SU-DHL-6 (cell line): ENCODE measurements at regions not wholly inside any gene's neighbourhood (a gene's known extent, or its start where the extent isn't known, plus 50 kb on each side); places are given as distances from the start of the nearest gene placed in this dataset.

Source experiments
- H2AFZ ChIP-seq: fragments of 200-600 bp; sonication (generic); 2 replicates; pipeline ENCODE4 v1.6.1; 2014; ENCODE audit warnings: low read depth, mild to moderate bottlenecking, moderate library complexity, mixed read lengths, antibody characterized with exemption, low read length; ENCODE audit not compliant: severe bottlenecking
- H3F3A ChIP-seq: fragments of 200-600 bp; shearing (Covaris generic); 2 replicates; pipeline ENCODE4 v1.6.0; 2016; ENCODE audit warnings: antibody characterized with exemption, mild to moderate bottlenecking; ENCODE audit not compliant: insufficient read depth
- H3K27ac ChIP-seq: fragments of 200-600 bp; sonication (generic); 2 replicates; pipeline ENCODE4 v1.5.1; 2016; ENCODE audit warnings: low read depth, mild to moderate bottlenecking, low read length, moderate library complexity, mixed read lengths
- H3K27me3 ChIP-seq: fragments of 200-600 bp; sonication (generic), shearing (Covaris generic); 2 replicates; pipeline ENCODE4 v1.6.0; 2014; ENCODE audit warnings: mild to moderate bottlenecking, low read length
- H3K36me3 ChIP-seq: fragments of 200-600 bp; sonication (generic); 2 replicates; pipeline ENCODE4 v1.6.1; 2014; ENCODE audit warnings: mild to moderate bottlenecking, low read length, mixed read lengths
- H3K4me2 ChIP-seq: fragments of 300-600, 200-600 bp; shearing (Covaris generic), sonication (generic); 2 replicates; pipeline ENCODE4 v1.6.0; 2014; ENCODE audit warnings: low read length, low read depth, mild to moderate bottlenecking; ENCODE audit not compliant: poor library complexity, severe bottlenecking
- H3K4me3 ChIP-seq: fragments of 200-600 bp; sonication (generic); 2 replicates; pipeline ENCODE4 v1.5.1; 2014; ENCODE audit warnings: antibody characterized with exemption, low read length, mild to moderate bottlenecking, mixed read lengths; ENCODE audit not compliant: insufficient read depth, poor library complexity, severe bottlenecking
- H3K79me2 ChIP-seq: fragments of 200-600 bp; sonication (generic); 2 replicates; pipeline ENCODE4 v1.6.1; 2014; ENCODE audit warnings: mild to moderate bottlenecking, low read length, moderate library complexity; ENCODE audit not compliant: insufficient read depth
- H3K9ac ChIP-seq: fragments of 200-600 bp; sonication (generic); 2 replicates; pipeline ENCODE4 v1.7.0; 2014; ENCODE audit warnings: mild to moderate bottlenecking, low read length
- H3K9me2 ChIP-seq: fragments of 200-600 bp; sonication (generic); replicated peaks from 2 replicates; pipeline ENCODE4 v1.6.1; 2014; ENCODE audit warnings: low read length; ENCODE audit not compliant: insufficient read depth
- H3K9me3 ChIP-seq: fragments of 200-600 bp; sonication (generic); 2 replicates; pipeline ENCODE4 v1.6.1; 2014; ENCODE audit warnings: low read length, mixed read lengths; ENCODE audit not compliant: insufficient read depth
- H4K20me1 ChIP-seq: fragments of 200-600 bp; sonication (generic); 2 replicates; pipeline ENCODE4 v1.6.1; 2014; ENCODE audit warnings: low read depth, mild to moderate bottlenecking, antibody characterized with exemption, low read length, moderate library complexity, mixed read lengths
- CTCF ChIP-seq: fragments of 200-600 bp; sonication (generic); IDR thresholded peaks from one replicate; pipeline ENCODE4 v1.5.1; 2017; ENCODE audit warnings: antibody characterized with exemption, mild to moderate bottlenecking, low read length, moderate library complexity; ENCODE audit not compliant: insufficient read depth, poor library complexity, severe bottlenecking
- EZH2phosphoT487 ChIP-seq: fragments of 200-600 bp; sonication (generic), shearing (Covaris generic); conservative IDR thresholded peaks from 2 replicates; pipeline ENCODE4 v1.6.1; 2018; ENCODE audit warnings: mild to moderate bottlenecking, antibody characterized with exemption, low read length, moderate library complexity, mixed read lengths

GRCh38 chr2:221267773-221268425 lies 304.2 kb downstream of the EPHA4 start:
- TF ChIP-seq EZH2phosphoT487, result no peak
- no peak for TF ChIP-seq CTCF
- H3K79me2 ChIP-seq, result no peaks in the 10 kb centered on the region
- no peaks in the 10 kb centered on the region for H3K36me3 ChIP-seq
- no peaks in the 10 kb centered on the region for H4K20me1 ChIP-seq
- H3K4me2 ChIP-seq, result no peak overlapping the region
- H3K9me3 ChIP-seq, result no peaks in the 10 kb centered on the region
- H3K9me2 ChIP-seq, result no peaks in the 10 kb centered on the region; the same call in 1 of the 2 replicates
- H2AFZ ChIP-seq, result no peak overlapping the region
- no peak overlapping the region for H3K4me3 ChIP-seq
- no peak overlapping the region for H3K9ac ChIP-seq
- no peaks in the 10 kb centered on the region for H3F3A ChIP-seq
- H3K27me3 ChIP-seq, result no peaks in the 10 kb centered on the region
- no peak overlapping the region for H3K27ac ChIP-seq

DNA sequence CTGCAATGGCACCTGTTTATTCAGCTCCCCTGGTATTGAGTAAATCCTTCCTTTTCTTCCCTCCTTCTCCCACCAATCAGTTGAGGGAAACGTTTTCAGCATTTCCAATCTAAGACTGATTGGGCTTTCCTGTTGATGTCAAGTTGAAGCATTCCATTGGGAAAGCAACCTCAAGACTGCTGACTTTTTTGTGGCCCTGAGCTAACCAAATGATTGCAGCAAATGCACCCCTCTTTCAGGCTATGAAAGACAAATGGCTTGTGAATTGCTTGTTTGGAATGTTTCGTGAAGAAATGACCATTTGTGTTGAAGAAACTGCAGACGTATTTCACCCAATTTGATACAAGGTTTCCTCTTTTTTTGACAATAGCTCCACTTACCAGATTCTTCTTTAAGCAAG lies 303.5 kb downstream of the EPHA4 start:
- Histone ChIP-seq H3F3A (no peaks in the 10 kb centered on the region), H3K27ac (no peak overlapping the region), H3K9ac (no peak overlapping the region), H3K4me3 (no peak overlapping the region), H3K36me3 (no peaks in the 10 kb centered on the region), H3K9me2 (no peaks in the 10 kb centered on the region; the same call in 1 of the 2 replicates), H3K4me2 (no peak overlapping the region), H3K9me3 (no peaks in the 10 kb centered on the region), H2AFZ (no peak overlapping the region), H3K27me3 (no peaks in the 10 kb centered on the region), H3K79me2 (no peaks in the 10 kb centered on the region), H4K20me1 (no peaks in the 10 kb centered on the region)
- no peak for TF ChIP-seq CTCF
- TF ChIP-seq EZH2phosphoT487, result no peak

DNA sequence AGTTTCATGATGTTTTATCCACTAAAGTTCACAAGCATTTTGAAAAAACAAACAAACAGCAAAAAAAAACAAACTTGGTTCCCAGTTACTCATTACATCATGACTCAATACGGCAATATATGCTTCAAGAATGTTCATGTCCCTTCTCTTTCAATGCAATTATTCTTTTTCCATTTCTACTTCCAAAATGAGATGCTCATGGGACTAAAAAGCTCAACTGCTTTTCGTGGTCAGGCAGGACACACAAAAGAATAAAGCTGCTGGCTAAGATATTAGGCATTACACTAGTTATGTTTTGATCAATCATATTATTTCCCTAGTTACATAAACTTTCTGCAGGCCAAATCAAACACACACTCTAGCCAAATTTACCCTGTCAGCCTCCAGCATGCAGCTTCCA lies 301.3 kb downstream of the EPHA4 start:
- Histone ChIP-seq H3K27ac (no peak overlapping the region), H3K79me2 (no peaks in the 10 kb centered on the region), H4K20me1 (no peaks in the 10 kb centered on the region), H3K9me2 (no peaks in the 10 kb centered on the region; the same call in 1 of the 2 replicates), H3K36me3 (no peaks in the 10 kb centered on the region), H3K9me3 (no peaks in the 10 kb centered on the region), H2AFZ (no peak overlapping the region), H3F3A (no peaks in the 10 kb centered on the region), H3K4me3 (no peak overlapping the region), H3K4me2 (no peak overlapping the region), H3K9ac (no peak overlapping the region), H3K27me3 (no peaks in the 10 kb centered on the region)
- TF ChIP-seq EZH2phosphoT487, result no peak

- Histone ChIP-seq H3K9ac (no peak overlapping the region), H2AFZ (no peak overlapping the region), H3K36me3 (no peaks in the 10 kb centered on the region), H3K27me3 (no peaks in the 10 kb centered on the region), H3K4me2 (no peak overlapping the region), H3K9me2 (no peaks in the 10 kb centered on the region; the same call in 1 of the 2 replicates), H3K9me3 (no peaks in the 10 kb centered on the region), H4K20me1 (no peaks in the 10 kb centered on the region), H3K79me2 (no peaks in the 10 kb centered on the region), H3K27ac (no peak overlapping the region), H3F3A (no peaks in the 10 kb centered on the region), H3K4me3 (no peak overlapping the region)
- no peak for TF ChIP-seq CTCF
- TF ChIP-seq EZH2phosphoT487, result no peak
These were observed 299.4 kb downstream of the EPHA4 start for GRCh38 chr2:221272729-221273128.
